ENCODE measurements at regions not wholly inside any gene's neighbourhood (a gene's known extent, or its start where the extent isn't known, plus 50 kb on each side); places are given as distances from the start of the nearest gene placed in this dataset.

GRCh38 chr14:71638523-71639196, 293.6 kb upstream of the RGS6 start:
- TF ChIP-seq KAT7 (CRISPR knock-in tag; IDR thresholded peaks at IDR 0.05; ENCODE audit: borderline replicate concordance) (no peak), ATF3 (CRISPR knock-in tag; conservative IDR thresholded peaks at IDR 0.05) (no peak), CTCF (IDR thresholded peaks at IDR 0.05) (no peak), USF2 (CRISPR knock-in tag; IDR thresholded peaks at IDR 0.05) (no peak)

Measured in WTC11 (cell line).